HepG2 (cell line): ENCODE measurements at regions not wholly inside any gene's neighbourhood (a gene's known extent, or its start where the extent isn't known, plus 50 kb on each side); places are given as distances from the start of the nearest gene placed in this dataset.

Experiments
- ATAC-seq: fragments of 200-7000 bp; cut with Tn5 transposase; 3 replicates; pipeline ENCODE4 v1.9.1; 2020; ENCODE audit warnings: mild to moderate bottlenecking, moderate library complexity
- BruUV-seq: library from RNA; stranded (reverse); fragments of 400-500 nt; replicated peaks from 2 replicates; lab custom pipeline; 2021; lab: Mats Ljungman, UMichigan
- CTCF ChIA-PET: fragments of 300-600 bp; formaldehyde crosslinking; extraction: SDS; loops from one replicate; lab custom pipeline; 2021; ENCODE audit warnings: low total read pairs, inconsistent platforms, low intra/inter-chr PET ratio; lab: Yijun Ruan, JAX
- POLR2A ChIA-PET: fragments of 350-600 bp; sonication (Branson Sonifier 250); formaldehyde crosslinking; loops from one replicate; lab custom pipeline; 2020; ENCODE audit warnings: antibody characterized with exemption, inconsistent platforms; lab: Yijun Ruan, JAX
- DNase-seq: peaks from one replicate; pipeline ENCODE4 v3.0.0-alpha.2; 2015; ENCODE audit warnings: low spot score
- FAIRE-seq: peaks from 3 replicates; lab custom pipeline; 2011; peaks lifted over from hg19 to GRCh38; lab: Jason Lieb, UNC
- H2AFZ ChIP-seq: one replicate; pipeline ENCODE4 v1.6.1; 2011; ENCODE audit warnings: low read length, inconsistent platforms
- H3K27ac ChIP-seq: fragments of 300-600 bp; 3 replicates; pipeline ENCODE4 v1.8.0; 2011; ENCODE audit warnings: mixed run types, mild to moderate bottlenecking, mixed read lengths, low read length, inconsistent platforms; ENCODE audit not compliant: insufficient read depth; ENCODE audit errors: extremely low read length
- H3K27me3 ChIP-seq, 2 experiments: fragments of 200-600 bp in 1 of 2; 2 replicates in 1 of 2; 3 replicates in 1 of 2; pipeline versions ENCODE4 v1.6.0 to v1.8.0; 2011; ENCODE audit warnings: low read length in 2 of 2, mild to moderate bottlenecking in 2 of 2, moderate library complexity in 2 of 2, inconsistent platforms in 1 of 2; ENCODE audit not compliant: insufficient read depth in 2 of 2, control insufficient read depth in 1 of 2
- H3K36me3 ChIP-seq, 2 experiments: fragments of 200-600 bp in 1 of 2; replicated peaks in 1 of 2; 2 replicates in 1 of 2; 3 replicates in 1 of 2; pipeline versions ENCODE4 v1.5.1 to v1.8.0; 2011; ENCODE audit warnings: low read length in 2 of 2, inconsistent platforms in 1 of 2; ENCODE audit not compliant: insufficient read depth in 2 of 2, control insufficient read depth in 1 of 2
- H3K4me1 ChIP-seq: 2 replicates; pipeline ENCODE4 v1.5.1; 2012; ENCODE audit warnings: low read length, inconsistent platforms; ENCODE audit not compliant: insufficient read depth
- H3K4me2 ChIP-seq: 2 replicates; pipeline ENCODE4 v1.6.0; 2011; ENCODE audit warnings: low read depth, low read length, inconsistent platforms
- H3K4me3 ChIP-seq, 3 experiments: fragments of 200-600 bp in 1 of 3; sonication (generic), shearing (Covaris generic) in 1 of 3; replicated peaks in 1 of 3; 2 replicates each; pipeline ENCODE4 v1.5.1; 2011 to 2016; ENCODE audit warnings: low read length in 3 of 3, inconsistent platforms in 2 of 3, low read depth in 2 of 3, mild to moderate bottlenecking in 2 of 3, control low read depth in 1 of 3, mixed read lengths in 1 of 3; ENCODE audit not compliant: insufficient read depth in 1 of 3
- H3K79me2 ChIP-seq: one replicate; pipeline ENCODE4 v1.6.1; 2011; ENCODE audit warnings: low read length, inconsistent platforms; ENCODE audit not compliant: insufficient read depth
- H3K9ac ChIP-seq: 2 replicates; pipeline ENCODE4 v1.6.0; 2011; ENCODE audit warnings: mild to moderate bottlenecking, low read depth, low read length, inconsistent platforms; ENCODE audit not compliant: insufficient read depth
- H3K9me3 ChIP-seq: 2 replicates; pipeline ENCODE4 v1.5.1; 2012; ENCODE audit warnings: mild to moderate bottlenecking, low read length
- H4K20me1 ChIP-seq: 2 replicates; pipeline ENCODE4 v1.6.0; 2011; ENCODE audit warnings: inconsistent platforms, mild to moderate bottlenecking, low read length, moderate library complexity; ENCODE audit not compliant: insufficient read depth
- KAT8 ChIP-seq: IDR thresholded peaks from 2 replicates; pipeline ENCODE4 v1.6.1; 2016; ENCODE audit warnings: missing genetic modification reagents, missing compliant biosample characterization
- MED13 ChIP-seq: sonication (generic); formaldehyde crosslinking; IDR thresholded peaks from 2 replicates; pipeline ENCODE4 v1.5.0; 2020; ENCODE audit warnings: missing genetic modification reagents
- NCOA5 ChIP-seq: sonication (generic); formaldehyde crosslinking; IDR thresholded peaks from 2 replicates; pipeline ENCODE4 v1.4.0; 2020; ENCODE audit warnings: missing genetic modification reagents
- STAG1 ChIP-seq: sonication (generic); formaldehyde crosslinking; IDR thresholded peaks from 2 replicates; pipeline ENCODE4 v1.4.0; 2020; ENCODE audit warnings: missing genetic modification reagents
- STAT5B ChIP-seq: sonication (generic); formaldehyde crosslinking; IDR thresholded peaks from 2 replicates; pipeline ENCODE4 v1.4.0; 2020; ENCODE audit warnings: missing genetic modification reagents
- ZFP62 ChIP-seq: sonication (generic); formaldehyde crosslinking; IDR thresholded peaks from 2 replicates; pipeline ENCODE4 v1.4.0; 2020; ENCODE audit warnings: missing genetic modification reagents
- ZMAT3 ChIP-seq: sonication (generic); formaldehyde crosslinking; conservative IDR thresholded peaks from 2 replicates; pipeline ENCODE4 v1.7.0; 2021; ENCODE audit warnings: missing genetic modification reagents
- WGBS: methylation state at CpG from one replicate; pipeline ENCODE4 v1.1.6; 2017; ENCODE audit warnings: low lambda C conversion rate; 5-methylcytosine and 5-hydroxymethylcytosine counted together
- in situ Hi-C: cut with HindIII; loops from 2 replicates; pipeline ENCODE4 v1.10.0; 2017; ENCODE audit warnings: low pct_unique_long_range_greater_than_20kb; ENCODE audit not compliant: extremely low pct_ligation_motif_present
- intact Hi-C: fragments of 100-400 bp; cut with micrococcal nuclease; formaldehyde crosslinking; loops from one replicate; pipeline ENCODE4 v1.10.0; 2022; ENCODE audit not compliant: unreplicated experiment
- TF ChIP-seq, protein P1 (sequence below): sonication (generic); formaldehyde crosslinking; conservative IDR thresholded peaks from 2 replicates; pipeline ENCODE4 v1.4.0; 2020; ENCODE audit warnings: mild to moderate bottlenecking, missing genetic modification reagents, moderate library complexity
- TF ChIP-seq, protein P2 (sequence below): IDR thresholded peaks from 2 replicates; pipeline ENCODE4 v1.6.1; 2016; ENCODE audit warnings: missing biosample characterization, missing genetic modification reagents, low read depth
- TF ChIP-seq, protein P3 (sequence below): sonication (generic); formaldehyde crosslinking; IDR thresholded peaks from 2 replicates; pipeline ENCODE4 v1.4.0; 2020; ENCODE audit warnings: missing genetic modification reagents, borderline replicate concordance
- TF ChIP-seq, protein P4 (sequence below): sonication (generic); formaldehyde crosslinking; IDR thresholded peaks from 2 replicates; pipeline ENCODE4 v1.4.0; 2020; ENCODE audit warnings: missing genetic modification reagents, borderline replicate concordance

DNA sequence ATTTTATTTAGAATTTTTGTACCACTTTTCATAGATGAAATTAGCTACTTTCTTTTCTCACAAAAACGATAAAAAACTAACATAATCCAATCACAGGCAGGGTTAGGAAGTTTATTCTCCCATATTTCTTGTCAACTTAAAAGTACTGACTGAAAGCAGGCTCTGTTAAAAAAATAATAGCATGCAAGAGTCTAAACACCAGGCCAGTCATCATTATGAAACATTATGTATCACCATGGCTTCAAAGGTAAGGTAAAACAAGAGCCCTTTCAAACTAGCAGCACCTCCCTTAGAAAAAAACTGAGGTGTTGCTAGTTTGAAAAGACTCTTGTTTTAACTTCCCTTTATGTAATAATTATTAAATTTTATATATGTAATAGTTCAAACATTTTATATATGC, 848.0 kb downstream of the RNF144A start:
- no peak overlapping the region for H3K4me2 ChIP-seq
- H3K4me3 ChIP-seq: no peak overlapping the region
- in situ Hi-C loops (no loop called here), intact Hi-C loops (no loop called here)
- TF ChIP-seq STAG1 (no peak), STAT5B (CRISPR knock-in tag) (no peak), KAT8 (CRISPR knock-in tag) (no peak), MED13 (CRISPR knock-in tag) (no peak), ZFP62 (CRISPR knock-in tag) (no peak), ZMAT3 (CRISPR knock-in tag) (no peak), NCOA5 (no peak)
- TF ChIP-seq, protein P1, sequence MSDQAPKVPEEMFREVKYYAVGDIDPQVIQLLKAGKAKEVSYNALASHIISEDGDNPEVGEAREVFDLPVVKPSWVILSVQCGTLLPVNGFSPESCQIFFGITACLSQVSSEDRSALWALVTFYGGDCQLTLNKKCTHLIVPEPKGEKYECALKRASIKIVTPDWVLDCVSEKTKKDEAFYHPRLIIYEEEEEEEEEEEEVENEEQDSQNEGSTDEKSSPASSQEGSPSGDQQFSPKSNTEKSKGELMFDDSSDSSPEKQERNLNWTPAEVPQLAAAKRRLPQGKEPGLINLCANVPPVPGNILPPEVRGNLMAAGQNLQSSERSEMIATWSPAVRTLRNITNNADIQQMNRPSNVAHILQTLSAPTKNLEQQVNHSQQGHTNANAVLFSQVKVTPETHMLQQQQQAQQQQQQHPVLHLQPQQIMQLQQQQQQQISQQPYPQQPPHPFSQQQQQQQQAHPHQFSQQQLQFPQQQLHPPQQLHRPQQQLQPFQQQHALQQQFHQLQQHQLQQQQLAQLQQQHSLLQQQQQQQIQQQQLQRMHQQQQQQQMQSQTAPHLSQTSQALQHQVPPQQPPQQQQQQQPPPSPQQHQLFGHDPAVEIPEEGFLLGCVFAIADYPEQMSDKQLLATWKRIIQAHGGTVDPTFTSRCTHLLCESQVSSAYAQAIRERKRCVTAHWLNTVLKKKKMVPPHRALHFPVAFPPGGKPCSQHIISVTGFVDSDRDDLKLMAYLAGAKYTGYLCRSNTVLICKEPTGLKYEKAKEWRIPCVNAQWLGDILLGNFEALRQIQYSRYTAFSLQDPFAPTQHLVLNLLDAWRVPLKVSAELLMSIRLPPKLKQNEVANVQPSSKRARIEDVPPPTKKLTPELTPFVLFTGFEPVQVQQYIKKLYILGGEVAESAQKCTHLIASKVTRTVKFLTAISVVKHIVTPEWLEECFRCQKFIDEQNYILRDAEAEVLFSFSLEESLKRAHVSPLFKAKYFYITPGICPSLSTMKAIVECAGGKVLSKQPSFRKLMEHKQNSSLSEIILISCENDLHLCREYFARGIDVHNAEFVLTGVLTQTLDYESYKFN (CRISPR knock-in tag): no peak
- TF ChIP-seq, protein P2, sequence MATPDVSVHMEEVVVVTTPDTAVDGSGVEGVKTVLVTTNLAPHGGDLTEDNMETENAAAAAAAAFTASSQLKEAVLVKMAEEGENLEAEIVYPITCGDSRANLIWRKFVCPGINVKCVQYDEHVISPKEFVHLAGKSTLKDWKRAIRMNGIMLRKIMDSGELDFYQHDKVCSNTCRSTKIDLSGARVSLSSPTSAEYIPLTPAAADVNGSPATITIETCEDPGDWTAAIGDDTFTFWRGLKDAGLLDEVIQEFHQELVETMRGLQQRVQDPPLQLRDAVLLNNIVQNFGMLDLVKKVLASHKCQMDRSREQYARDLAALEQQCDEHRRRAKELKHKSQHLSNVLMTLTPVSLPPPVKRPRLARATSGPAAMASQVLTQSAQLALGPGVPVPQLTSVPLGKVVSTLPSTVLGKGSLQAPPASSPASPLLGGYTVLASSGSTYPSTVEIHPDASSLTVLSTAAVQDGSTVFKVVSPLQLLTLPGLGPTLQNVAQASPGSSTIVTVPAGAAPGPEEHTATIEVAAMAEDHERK: no peak
- TF ChIP-seq, protein P3, sequence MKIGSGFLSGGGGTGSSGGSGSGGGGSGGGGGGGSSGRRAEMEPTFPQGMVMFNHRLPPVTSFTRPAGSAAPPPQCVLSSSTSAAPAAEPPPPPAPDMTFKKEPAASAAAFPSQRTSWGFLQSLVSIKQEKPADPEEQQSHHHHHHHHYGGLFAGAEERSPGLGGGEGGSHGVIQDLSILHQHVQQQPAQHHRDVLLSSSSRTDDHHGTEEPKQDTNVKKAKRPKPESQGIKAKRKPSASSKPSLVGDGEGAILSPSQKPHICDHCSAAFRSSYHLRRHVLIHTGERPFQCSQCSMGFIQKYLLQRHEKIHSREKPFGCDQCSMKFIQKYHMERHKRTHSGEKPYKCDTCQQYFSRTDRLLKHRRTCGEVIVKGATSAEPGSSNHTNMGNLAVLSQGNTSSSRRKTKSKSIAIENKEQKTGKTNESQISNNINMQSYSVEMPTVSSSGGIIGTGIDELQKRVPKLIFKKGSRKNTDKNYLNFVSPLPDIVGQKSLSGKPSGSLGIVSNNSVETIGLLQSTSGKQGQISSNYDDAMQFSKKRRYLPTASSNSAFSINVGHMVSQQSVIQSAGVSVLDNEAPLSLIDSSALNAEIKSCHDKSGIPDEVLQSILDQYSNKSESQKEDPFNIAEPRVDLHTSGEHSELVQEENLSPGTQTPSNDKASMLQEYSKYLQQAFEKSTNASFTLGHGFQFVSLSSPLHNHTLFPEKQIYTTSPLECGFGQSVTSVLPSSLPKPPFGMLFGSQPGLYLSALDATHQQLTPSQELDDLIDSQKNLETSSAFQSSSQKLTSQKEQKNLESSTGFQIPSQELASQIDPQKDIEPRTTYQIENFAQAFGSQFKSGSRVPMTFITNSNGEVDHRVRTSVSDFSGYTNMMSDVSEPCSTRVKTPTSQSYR (CRISPR knock-in tag): no peak
- TF ChIP-seq, protein P4, sequence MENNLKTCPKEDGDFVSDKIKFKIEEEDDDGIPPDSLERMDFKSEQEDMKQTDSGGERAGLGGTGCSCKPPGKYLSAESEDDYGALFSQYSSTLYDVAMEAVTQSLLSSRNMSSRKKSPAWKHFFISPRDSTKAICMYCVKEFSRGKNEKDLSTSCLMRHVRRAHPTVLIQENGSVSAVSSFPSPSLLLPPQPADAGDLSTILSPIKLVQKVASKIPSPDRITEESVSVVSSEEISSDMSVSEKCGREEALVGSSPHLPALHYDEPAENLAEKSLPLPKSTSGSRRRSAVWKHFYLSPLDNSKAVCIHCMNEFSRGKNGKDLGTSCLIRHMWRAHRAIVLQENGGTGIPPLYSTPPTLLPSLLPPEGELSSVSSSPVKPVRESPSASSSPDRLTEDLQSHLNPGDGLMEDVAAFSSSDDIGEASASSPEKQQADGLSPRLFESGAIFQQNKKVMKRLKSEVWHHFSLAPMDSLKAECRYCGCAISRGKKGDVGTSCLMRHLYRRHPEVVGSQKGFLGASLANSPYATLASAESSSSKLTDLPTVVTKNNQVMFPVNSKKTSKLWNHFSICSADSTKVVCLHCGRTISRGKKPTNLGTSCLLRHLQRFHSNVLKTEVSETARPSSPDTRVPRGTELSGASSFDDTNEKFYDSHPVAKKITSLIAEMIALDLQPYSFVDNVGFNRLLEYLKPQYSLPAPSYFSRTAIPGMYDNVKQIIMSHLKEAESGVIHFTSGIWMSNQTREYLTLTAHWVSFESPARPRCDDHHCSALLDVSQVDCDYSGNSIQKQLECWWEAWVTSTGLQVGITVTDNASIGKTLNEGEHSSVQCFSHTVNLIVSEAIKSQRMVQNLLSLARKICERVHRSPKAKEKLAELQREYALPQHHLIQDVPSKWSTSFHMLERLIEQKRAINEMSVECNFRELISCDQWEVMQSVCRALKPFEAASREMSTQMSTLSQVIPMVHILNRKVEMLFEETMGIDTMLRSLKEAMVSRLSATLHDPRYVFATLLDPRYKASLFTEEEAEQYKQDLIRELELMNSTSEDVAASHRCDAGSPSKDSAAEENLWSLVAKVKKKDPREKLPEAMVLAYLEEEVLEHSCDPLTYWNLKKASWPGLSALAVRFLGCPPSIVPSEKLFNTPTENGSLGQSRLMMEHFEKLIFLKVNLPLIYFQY (CRISPR knock-in tag): no peak
- FAIRE-seq (no peak), DNase-seq (no peak), ATAC-seq (no peak)
- peaks cover 25% of the 10 kb centered on the region for H3K9me3 ChIP-seq
- H3K27ac ChIP-seq: no peak overlapping the region
- H3K79me2 ChIP-seq: no peaks in the 10 kb centered on the region
- H4K20me1 ChIP-seq: no peaks in the 10 kb centered on the region
- CTCF ChIA-PET: no interaction called here
- no peak overlapping the region for H3K9ac ChIP-seq
- BruUV-seq: no TSS peak
- H3K4me1 ChIP-seq: no peaks in the 10 kb centered on the region
- POLR2A ChIA-PET: no interaction called here
- no peaks in the 10 kb centered on the region for H3K27me3 ChIP-seq
- H2AFZ ChIP-seq: no peak overlapping the region
- H3K36me3 ChIP-seq: no peaks in the 10 kb centered on the region
- WGBS: 0% methylated on average over 1 of the region's 1 CpG
